ENCODE measurements at regions not wholly inside any gene's neighbourhood (a gene's known extent, or its start where the extent isn't known, plus 50 kb on each side); places are given as distances from the start of the nearest gene placed in this dataset.

- no peak for DNase-seq
These were observed 230.8 kb upstream of the GHITM start for GRCh38 chr10:83908506-83908905.

- DNase-seq: no peak
These were observed 230.3 kb upstream of the GHITM start for GRCh38 chr10:83909001-83909400.

DNA sequence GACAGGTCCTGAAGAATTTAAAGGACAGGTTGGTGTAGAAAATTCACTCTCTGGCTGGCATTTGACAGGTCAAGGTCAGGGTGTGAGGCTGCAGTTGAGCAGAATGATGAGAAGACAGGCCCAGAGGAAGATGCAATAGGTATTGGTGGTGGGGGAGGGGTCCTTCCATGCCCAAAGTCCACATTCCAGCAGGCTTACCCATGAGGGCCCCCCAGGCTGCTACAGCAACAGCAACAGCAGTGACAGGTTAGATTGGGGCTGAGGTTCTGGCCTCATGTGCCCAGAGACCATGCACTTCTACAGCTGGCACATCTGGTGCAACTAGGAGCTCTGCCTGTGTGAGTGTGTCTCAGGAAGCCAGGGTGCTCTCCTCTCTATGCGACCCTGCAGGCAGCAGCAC, 223.5 kb upstream of the GHITM start:
- DNase-seq: no peak

GRCh38 chr10:83917537-83918506, 221.5 kb upstream of the GHITM start:
- no peak for DNase-seq

- no peak for DNase-seq
These were observed 220.1 kb upstream of the GHITM start for GRCh38 chr10:83919187-83919586.

DNA sequence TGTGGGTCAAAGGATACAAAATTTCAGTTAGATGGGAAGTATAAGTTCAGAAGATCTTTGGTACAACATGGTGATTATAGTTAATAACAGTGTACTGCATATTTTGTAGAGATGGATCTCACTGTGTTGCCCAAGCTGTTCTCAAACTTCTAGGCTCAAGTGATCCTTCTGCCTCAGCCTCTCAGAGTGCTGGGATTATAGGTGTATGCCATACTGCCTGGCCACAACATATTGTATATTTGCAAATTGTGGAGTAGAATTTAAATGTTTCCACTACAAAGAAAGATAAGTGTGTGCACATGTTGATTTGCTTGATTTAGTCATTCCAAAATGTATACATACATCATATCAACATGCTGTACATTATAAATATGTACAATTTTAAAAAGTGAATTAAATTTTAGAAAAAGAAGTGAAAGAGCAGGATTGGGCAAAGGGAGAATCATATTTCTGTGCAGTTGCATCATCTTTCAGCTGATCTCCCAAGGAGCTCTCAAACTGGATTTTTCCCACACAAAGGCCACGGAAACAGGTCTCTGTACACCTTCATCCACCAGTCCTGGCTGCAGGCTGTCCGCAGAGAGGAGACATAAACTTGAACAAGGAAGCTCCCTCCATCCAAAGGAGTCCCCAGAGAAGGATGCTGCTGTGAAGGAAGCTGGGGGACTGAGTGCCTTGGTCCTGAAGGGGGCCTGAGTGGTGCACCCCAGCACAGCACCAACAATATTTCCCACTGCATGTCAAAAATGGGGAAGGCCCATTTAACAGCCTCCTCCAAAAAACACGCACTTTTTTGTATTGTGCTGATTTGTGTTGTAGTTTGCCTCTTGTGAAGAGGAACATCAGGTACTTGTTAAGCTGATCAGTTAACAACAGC, 217.1 kb upstream of the GHITM start:
- no peak for DNase-seq

DNA sequence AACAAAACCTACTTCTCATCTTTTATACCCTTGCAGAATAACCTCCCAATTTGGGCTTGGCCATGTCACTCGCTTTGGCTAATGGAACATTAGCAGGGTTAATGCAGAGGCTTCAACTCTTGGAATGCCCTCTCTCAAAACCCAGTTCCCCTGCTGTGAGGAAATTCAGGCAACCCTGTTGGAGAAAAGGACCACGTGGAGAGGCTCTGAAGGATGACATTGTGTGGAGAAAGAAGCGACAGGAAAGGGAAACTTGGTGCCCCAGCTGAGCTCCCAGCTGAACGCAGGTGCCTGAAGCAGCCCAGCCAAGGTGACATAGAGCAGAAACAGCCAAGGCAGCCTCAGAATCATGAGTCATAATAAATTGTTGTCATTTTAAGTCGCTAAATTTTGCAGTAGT, 214.2 kb upstream of the GHITM start:
- DNase-seq: no peak

DNA sequence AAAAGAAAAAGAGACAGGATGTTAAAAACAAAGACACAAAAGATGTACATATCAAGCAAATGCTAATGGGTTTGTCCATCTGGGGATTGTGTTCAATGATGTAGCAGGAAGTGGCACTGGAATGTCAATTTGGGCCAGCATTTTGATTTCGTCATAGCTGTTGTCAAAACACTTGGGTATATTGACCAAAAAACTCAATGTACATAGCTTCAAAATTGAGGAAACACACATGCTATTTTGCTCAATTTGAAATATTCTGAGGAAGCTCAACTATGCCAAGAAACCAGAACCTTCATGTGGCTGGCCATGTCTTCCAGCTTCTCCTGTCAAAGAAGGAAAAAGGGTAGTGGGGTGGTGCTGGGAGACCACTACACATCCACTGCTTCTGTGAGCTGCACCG, 212.7 kb upstream of the GHITM start:
- DNase-seq: peak in 1 of 2 experiments; percentile 0

DNA sequence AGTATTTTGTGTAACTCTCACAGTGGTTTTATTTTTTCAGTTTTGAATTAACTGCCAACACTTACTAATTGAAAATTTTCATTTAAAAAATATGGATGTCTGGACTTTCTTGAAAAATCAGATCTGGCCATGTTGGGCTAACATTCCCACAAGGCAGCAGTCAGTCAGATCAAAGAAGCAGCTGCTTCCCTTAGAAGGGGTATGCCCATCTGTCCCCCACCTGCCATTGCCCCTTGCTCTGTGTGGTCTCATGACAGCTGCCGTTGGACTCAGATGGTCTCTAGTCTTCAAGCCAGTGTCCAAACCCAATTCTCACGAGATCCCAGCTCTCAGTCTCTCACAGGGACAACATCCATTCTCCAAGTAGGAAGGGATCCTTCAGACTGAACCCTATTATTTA, 212.1 kb upstream of the GHITM start:
- peak; percentile 23 to 79 for DNase-seq

GRCh38 chr10:83929399-83929798, 209.9 kb upstream of the GHITM start:
- DNase-seq: no peak

DNA sequence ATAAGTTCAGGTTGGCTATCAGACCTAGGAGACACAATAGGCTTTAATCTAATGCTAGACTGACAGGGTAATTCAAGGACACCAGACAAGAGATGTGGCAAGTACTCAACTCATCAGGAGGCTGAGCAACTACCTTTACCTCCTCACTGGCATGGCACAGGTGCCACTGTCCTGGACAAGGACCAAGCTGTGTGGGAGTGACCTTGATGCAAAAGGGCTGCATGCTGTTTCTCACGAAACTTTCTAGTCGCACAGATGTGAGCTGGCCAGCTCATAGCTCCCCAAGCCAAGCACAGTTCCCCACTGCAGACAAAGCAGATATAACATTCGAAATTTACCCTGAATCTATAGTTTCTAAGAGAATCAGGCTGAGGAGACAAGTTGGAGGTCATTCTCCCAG, 207.6 kb upstream of the GHITM start:
- no peak for DNase-seq

DNA sequence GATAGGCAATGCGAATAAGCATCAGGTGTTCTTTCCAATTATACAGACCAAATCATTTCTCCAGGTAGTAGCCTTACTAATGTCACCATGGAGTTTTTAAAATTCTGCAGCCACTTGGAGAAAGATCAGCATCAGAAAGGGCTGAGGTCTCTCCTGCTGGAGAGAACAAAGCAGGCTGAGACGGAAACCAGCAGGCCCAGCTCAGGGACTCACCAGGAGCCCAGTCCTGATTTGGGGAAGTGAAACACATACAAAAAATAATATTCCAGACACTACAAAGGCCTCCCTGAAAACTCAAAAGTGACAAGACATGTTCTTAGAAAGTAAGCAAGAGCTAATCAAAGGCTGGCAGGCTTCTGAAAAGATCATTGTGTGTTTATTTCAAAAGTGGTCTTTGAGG, 207.1 kb upstream of the GHITM start:
- DNase-seq: no peak

- DNase-seq: no peak
These were observed 205.2 kb upstream of the GHITM start for GRCh38 chr10:83934062-83934461.

- no peak for DNase-seq
These were observed 204.5 kb upstream of the GHITM start for GRCh38 chr10:83934641-83935338.

GRCh38 chr10:83935339-83935736, 204.0 kb upstream of the GHITM start:
- no peak for DNase-seq

DNA sequence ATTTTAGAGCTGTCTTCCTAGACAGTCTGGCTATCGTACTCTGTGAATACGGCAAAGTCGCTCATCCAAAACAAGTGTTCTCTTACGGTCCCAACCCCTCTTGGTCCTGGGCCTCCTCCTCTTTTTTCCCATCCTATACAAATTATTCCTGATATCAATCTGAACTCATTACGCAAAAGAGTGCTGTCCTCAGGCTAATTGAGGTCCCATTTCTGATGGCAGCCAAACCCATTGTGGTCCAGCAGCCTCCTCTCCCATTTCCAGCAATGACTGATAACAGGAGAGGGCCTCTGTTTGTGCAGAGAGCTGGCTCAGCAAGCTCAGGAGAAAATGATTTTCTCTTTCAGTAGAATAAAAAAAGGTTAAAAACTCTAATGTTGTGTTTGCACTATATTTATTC, 203.4 kb upstream of the GHITM start:
- DNase-seq: no peak

DNA sequence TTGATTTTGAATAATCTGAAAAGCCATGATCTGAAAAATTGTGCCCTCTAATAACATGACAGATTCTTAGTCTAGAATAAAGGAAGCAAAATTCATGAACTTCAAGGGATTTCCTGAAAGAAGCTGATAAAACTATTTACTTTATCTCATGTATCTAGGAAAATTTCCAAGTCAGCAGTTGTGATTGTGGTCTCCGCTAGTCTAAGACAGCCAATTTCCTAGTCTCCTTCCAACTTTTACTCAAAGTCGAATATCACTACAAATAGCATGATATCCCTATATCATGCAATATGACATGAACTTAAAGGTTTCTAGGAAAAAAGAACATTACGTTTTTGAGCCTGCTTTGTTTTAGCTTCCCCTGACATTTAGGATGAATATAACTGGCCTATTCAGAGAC, 202.1 kb upstream of the GHITM start:
- no peak for DNase-seq

DNA sequence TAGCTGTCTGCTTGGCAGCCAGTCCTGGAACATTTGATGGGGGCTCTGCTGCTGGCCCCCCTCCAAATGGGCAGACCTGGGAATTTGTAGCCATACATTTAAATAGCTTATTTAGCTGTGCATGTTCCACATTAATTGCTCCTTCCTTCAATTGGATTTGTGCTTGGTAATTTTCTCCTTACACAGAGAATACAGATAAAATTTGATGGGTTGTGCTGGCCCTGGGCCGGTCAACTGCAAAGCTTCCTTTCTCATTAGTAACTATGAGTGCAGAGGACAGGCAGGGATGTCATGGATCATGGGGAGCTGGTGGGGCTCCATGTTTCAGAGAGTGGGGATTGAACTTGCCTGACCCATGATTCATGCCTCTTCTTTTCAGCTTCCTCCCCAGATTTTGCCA, 201.5 kb upstream of the GHITM start:
- DNase-seq: no peak

DNA sequence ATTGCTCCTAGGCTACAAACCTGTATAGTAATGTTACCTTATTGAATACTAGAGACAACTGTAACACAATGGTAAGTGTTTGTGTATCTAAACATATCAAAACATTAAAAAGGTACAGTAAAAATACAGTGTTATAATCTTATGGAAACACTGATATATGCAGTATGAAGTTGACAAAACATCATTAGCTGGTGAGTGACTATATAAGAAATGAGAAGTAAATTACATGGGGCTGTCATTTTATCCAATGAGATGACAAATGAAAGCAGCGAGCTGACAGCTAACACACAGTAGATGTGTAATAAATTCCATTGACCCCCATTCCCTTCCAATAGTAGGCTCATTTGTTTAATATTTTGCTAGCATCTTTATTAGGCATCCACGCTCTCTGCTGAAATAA, 198.1 kb upstream of the GHITM start:
- DNase-seq: no peak

GRCh38 chr10:83942410-83942809, 196.9 kb upstream of the GHITM start:
- no peak for DNase-seq

DNA sequence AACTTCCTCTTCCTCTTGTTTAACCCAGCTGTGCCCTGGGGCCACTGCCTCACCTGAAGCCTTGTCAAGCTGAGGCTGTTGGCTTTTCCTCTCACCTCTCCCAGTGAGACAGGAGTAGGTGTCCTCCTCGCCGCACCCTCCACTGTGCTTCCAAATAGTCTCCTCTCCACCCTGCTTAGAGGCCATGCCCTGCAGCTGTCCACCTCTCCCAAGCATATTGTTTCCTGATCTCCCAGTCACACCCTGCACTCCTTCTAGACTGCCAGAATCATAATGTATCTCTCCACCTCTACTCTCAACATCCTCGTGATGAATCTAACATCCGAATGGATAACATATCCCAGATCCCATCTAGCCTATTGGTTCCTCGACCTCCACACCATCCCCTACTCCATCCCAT, 196.3 kb upstream of the GHITM start:
- DNase-seq: no peak

DNA sequence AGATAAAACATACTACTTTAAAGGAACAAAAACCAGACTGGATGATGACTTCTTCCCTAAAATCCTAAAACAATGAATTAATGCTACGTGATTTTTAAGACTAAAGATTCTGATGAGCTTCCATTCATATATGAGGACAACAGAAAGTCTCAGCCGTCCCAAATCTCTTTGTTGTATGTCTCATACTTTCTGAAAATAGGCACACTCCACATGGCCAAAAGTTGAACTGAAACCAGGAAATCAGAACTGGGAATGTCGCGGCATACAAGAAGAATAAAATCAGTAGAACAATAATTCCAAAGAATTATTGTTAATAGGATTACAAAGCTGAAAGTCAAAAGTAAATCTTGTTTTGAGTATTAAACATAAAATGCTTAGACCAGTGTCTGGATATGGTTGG, 195.4 kb upstream of the GHITM start:
- DNase-seq: no peak

GRCh38 chr10:83945982-83946718, 193.2 kb upstream of the GHITM start:
- peak; percentile 17 to 54 for DNase-seq
